ENCODE measurements at regions not wholly inside any gene's neighbourhood (a gene's known extent, or its start where the extent isn't known, plus 50 kb on each side); places are given as distances from the start of the nearest gene placed in this dataset.

GRCh38 chr5:14059810-14060209, 83.3 kb upstream of the TRIO start:
- Histone ChIP-seq H4K20me1 (ENCODE audit: control insufficient read depth, insufficient read depth, insufficient read length) (no peaks in the 10 kb centered on the region), H3K79me2 (ENCODE audit: insufficient read depth, low read length) (no peaks in the 10 kb centered on the region), H3K4me2 (ENCODE audit: insufficient read depth, insufficient read length, low read length) (no peak overlapping the region), H3K23me2 (ENCODE audit: insufficient read length, low read depth, low read length, poor library complexity, severe bottlenecking) (no peaks in the 10 kb centered on the region), H2BK120ac (ENCODE audit: low read depth, low read length, poor library complexity, severe bottlenecking) (no peak overlapping the region), H2BK5ac (ENCODE audit: insufficient read length, low read length) (no peak overlapping the region), H3K4ac (ENCODE audit: low read depth, low read length) (no peak overlapping the region), H3K56ac (ENCODE audit: insufficient read length, low read depth, low read length) (no peak overlapping the region), H3K79me1 (ENCODE audit: insufficient read depth, low read depth, low read length, poor library complexity, severe bottlenecking) (no peaks in the 10 kb centered on the region), H4K8ac (replicated peaks; ENCODE audit: insufficient read length, low read depth, low read length) (no peak overlapping the region), H3K27me3 (ENCODE audit: insufficient read depth, low read length) (no peaks in the 10 kb centered on the region), H3K18ac (ENCODE audit: insufficient read length, low read depth, low read length) (no peak overlapping the region), H3K23ac (ENCODE audit: insufficient read length, low read depth, low read length) (no peak overlapping the region), H2AFZ (ENCODE audit: low read length) (no peak overlapping the region), H2AK5ac (ENCODE audit: insufficient read length, low read length) (no peak overlapping the region), H3K4me1 (ENCODE audit: insufficient read depth, low read length) (no peaks in the 10 kb centered on the region; the same call in 1 of the 2 replicates), H4K91ac (ENCODE audit: insufficient read length, low read depth, low read length) (no peak overlapping the region), H2BK20ac (ENCODE audit: low read depth, low read length, poor library complexity, severe bottlenecking) (no peak overlapping the region), H2BK15ac (ENCODE audit: low read depth, low read length) (no peak overlapping the region), H3K14ac (ENCODE audit: insufficient read depth, low read length) (no peak overlapping the region), H4K5ac (ENCODE audit: insufficient read length, low read depth, low read length) (no peak overlapping the region), H2BK12ac (ENCODE audit: insufficient read length, low read depth, low read length) (no peak overlapping the region), H3K9me3 (ENCODE audit: control insufficient read depth, low read depth, low read length) (no peaks in the 10 kb centered on the region), H3T11ph (ENCODE audit: low read length) (no peak overlapping the region), H3K27ac (ENCODE audit: insufficient read length, low read depth, low read length) (no peak overlapping the region), H3K9ac (ENCODE audit: extremely low read depth, insufficient read length, low read length) (no peak overlapping the region)
- H3K27me3 Mint-ChIP-seq (ENCODE audit: low read depth), result peaks cover 2% of the 10 kb centered on the region; the same call in 1 of the 2 replicates
- DNase-seq, result no peak
- TF ChIP-seq, protein P1, sequence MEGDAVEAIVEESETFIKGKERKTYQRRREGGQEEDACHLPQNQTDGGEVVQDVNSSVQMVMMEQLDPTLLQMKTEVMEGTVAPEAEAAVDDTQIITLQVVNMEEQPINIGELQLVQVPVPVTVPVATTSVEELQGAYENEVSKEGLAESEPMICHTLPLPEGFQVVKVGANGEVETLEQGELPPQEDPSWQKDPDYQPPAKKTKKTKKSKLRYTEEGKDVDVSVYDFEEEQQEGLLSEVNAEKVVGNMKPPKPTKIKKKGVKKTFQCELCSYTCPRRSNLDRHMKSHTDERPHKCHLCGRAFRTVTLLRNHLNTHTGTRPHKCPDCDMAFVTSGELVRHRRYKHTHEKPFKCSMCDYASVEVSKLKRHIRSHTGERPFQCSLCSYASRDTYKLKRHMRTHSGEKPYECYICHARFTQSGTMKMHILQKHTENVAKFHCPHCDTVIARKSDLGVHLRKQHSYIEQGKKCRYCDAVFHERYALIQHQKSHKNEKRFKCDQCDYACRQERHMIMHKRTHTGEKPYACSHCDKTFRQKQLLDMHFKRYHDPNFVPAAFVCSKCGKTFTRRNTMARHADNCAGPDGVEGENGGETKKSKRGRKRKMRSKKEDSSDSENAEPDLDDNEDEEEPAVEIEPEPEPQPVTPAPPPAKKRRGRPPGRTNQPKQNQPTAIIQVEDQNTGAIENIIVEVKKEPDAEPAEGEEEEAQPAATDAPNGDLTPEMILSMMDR (conservative IDR thresholded peaks at IDR 0.05), result no peak
- peaks cover 4 to 7% of the 10 kb centered on the region in 2 experiments; a peak in 1 of 4 replicates for H3K4me1 Mint-ChIP-seq
- no peak overlapping the region for H3K4me3 Mint-ChIP-seq
- no peak overlapping the region for H3K27ac Mint-ChIP-seq
- H3K9me3 Mint-ChIP-seq, result peaks cover 0 to 2% of the 10 kb centered on the region in 2 experiments; a peak in 1 of 5 replicates
- H3K36me3 Mint-ChIP-seq (ENCODE audit: insufficient read depth in 1 of 3, low read depth in 3 of 3), result peaks cover 0 to 8% (median 1%) of the 10 kb centered on the region in 3 experiments; a peak in 1 of 7 replicates
- WGBS (ENCODE audit: extremely low coverage, insufficient read length, low lambda C conversion rate), result no CpG with 5 or more reads among the region's 2 CpGs

Data from H9 (cell line).